HCT116 (cell line): ENCODE measurements at regions not wholly inside any gene's neighbourhood (a gene's known extent, or its start where the extent isn't known, plus 50 kb on each side); places are given as distances from the start of the nearest gene placed in this dataset.

ENCODE experiments used
- ATAC-seq: fragments of 200-7000 bp; cut with Tn5 transposase; 2 replicates; pipeline ENCODE4 v1.9.1; 2020; ENCODE audit warnings: mild to moderate bottlenecking, moderate library complexity
- BruUV-seq: library from RNA; stranded (reverse); fragments of 400-500 nt; replicated peaks from 2 replicates; lab custom pipeline; 2021; lab: Mats Ljungman, UMichigan
- CTCF ChIA-PET: fragments of 300-600 bp; sonication (Branson Sonifier 250); formaldehyde crosslinking; loops from one replicate; lab custom pipeline; 2021; ENCODE audit warnings: antibody characterized with exemption; lab: Charles Lee
- POLR2A ChIA-PET: fragments of 300-600, 350-600 bp; sonication (Branson Sonifier 250); formaldehyde crosslinking; loops from one replicate; lab custom pipeline; 2021; ENCODE audit warnings: antibody characterized with exemption; lab: Charles Lee
- RAD21 ChIA-PET, 2 experiments: fragments of 300-600 bp; sonication (Branson Sonifier 250); formaldehyde crosslinking; loops; one replicate each; lab custom pipeline; 2023; ENCODE audit warnings: low total read pairs in 2 of 2; ENCODE audit not compliant: uncharacterized antibody in 2 of 2, unreplicated experiment in 2 of 2, low non-redundant PET in 1 of 2; lab: Charles Lee
- DNase-seq: peaks from one replicate; pipeline ENCODE4 v3.0.0-alpha.2; 2010; ENCODE audit warnings: low read depth, low spot score
- H2AFZ ChIP-seq: fragments of 200-600 bp; shearing (Covaris generic), sonication (generic); 2 replicates; pipeline ENCODE4 v1.6.1; 2017; ENCODE audit warnings: low read depth, mixed run types, mixed read lengths, antibody characterized with exemption, low read length; ENCODE audit not compliant: poor library complexity, severe bottlenecking
- H3K27ac ChIP-seq: 2 replicates; pipeline ENCODE4 v1.5.1; 2012; ENCODE audit warnings: low read depth, low read length
- H3K27me3 ChIP-seq: fragments of 200-600 bp; sonication (generic); 2 replicates; pipeline ENCODE4 v1.6.1; 2016; ENCODE audit warnings: mixed run types, low read length, mixed read lengths; ENCODE audit not compliant: insufficient read depth
- H3K36me3 ChIP-seq, 2 experiments: fragments of 200-500 bp in 1 of 2; fragments of 200-600 bp in 1 of 2; sonication (Bioruptor generic) in 1 of 2; sonication (generic) in 1 of 2; 2 replicates each; pipeline versions ENCODE4 v1.5.1 to v1.6.1; 2014 to 2016; ENCODE audit warnings: low read length in 2 of 2, inconsistent platforms in 1 of 2, mixed read lengths in 1 of 2, mixed run types in 1 of 2; ENCODE audit not compliant: insufficient read depth in 2 of 2, control insufficient read depth in 1 of 2
- H3K4me1 ChIP-seq, 2 experiments: fragments of 200-600 bp in 1 of 2; sonication (generic) in 1 of 2; 2 replicates each; pipeline versions ENCODE4 v1.5.1 to v1.6.1; 2012 to 2017; ENCODE audit warnings: low read length in 2 of 2, inconsistent platforms in 1 of 2, mild to moderate bottlenecking in 1 of 2, mixed read lengths in 1 of 2, mixed run types in 1 of 2, moderate library complexity in 1 of 2; ENCODE audit not compliant: insufficient read depth in 2 of 2, control insufficient read depth in 1 of 2
- H3K4me2 ChIP-seq: fragments of 200-600 bp; sonication (generic); 2 replicates; pipeline ENCODE4 v1.6.1; 2017; ENCODE audit warnings: mixed run types, low read length, mixed read lengths
- H3K4me3 ChIP-seq, 2 experiments: fragments of 200-600 bp in 1 of 2; sonication (generic) in 1 of 2; replicated peaks in 1 of 2; 2 replicates each; pipeline ENCODE4 v1.5.1; 2011 to 2016; ENCODE audit warnings: low read length in 2 of 2, control low read depth in 1 of 2, low read depth in 1 of 2, mild to moderate bottlenecking in 1 of 2, mixed read lengths in 1 of 2, mixed run types in 1 of 2
- H3K79me2 ChIP-seq: fragments of 200-600 bp; sonication (generic); 2 replicates; pipeline ENCODE4 v1.6.1; 2017; ENCODE audit warnings: mild to moderate bottlenecking, mixed run types, low read length, moderate library complexity, mixed read lengths; ENCODE audit not compliant: insufficient read depth
- H3K9ac ChIP-seq: fragments of 200-600 bp; sonication (generic); 2 replicates; pipeline ENCODE4 v1.6.1; 2016; ENCODE audit warnings: low read length, mixed read lengths
- H3K9me2 ChIP-seq: fragments of 200-600 bp; sonication (generic), shearing (Covaris generic); 2 replicates; pipeline ENCODE4 v1.6.1; 2017; ENCODE audit warnings: mixed run types, mild to moderate bottlenecking, moderate library complexity; ENCODE audit not compliant: insufficient read depth
- H3K9me3 ChIP-seq, 2 experiments: fragments of 200-500 bp in 1 of 2; fragments of 200-600 bp in 1 of 2; sonication (Bioruptor generic) in 1 of 2; sonication (generic) in 1 of 2; 2 replicates each; pipeline ENCODE4 v1.6.1; 2014 to 2017; ENCODE audit warnings: low read length in 2 of 2, mixed read lengths in 2 of 2, inconsistent platforms in 1 of 2, low read depth in 1 of 2, mild to moderate bottlenecking in 1 of 2, mixed run types in 1 of 2, moderate library complexity in 1 of 2; ENCODE audit not compliant: control insufficient read depth in 1 of 2, insufficient read depth in 1 of 2
- H4K20me1 ChIP-seq: fragments of 200-600 bp; sonication (generic), shearing (Covaris generic); 2 replicates; pipeline ENCODE4 v1.6.1; 2017; ENCODE audit warnings: mixed run types, mild to moderate bottlenecking, moderate library complexity; ENCODE audit not compliant: insufficient read depth
- ATF3 ChIP-seq: IDR thresholded peaks from 2 replicates; pipeline ENCODE4 v1.6.1; 2012
- CEBPB ChIP-seq: IDR thresholded peaks from 2 replicates; pipeline ENCODE4 v1.6.1; 2012; ENCODE audit warnings: low read depth
- EGR1 ChIP-seq: IDR thresholded peaks from 2 replicates; pipeline ENCODE4 v1.6.1; 2012; ENCODE audit warnings: low read depth
- ELF1 ChIP-seq: IDR thresholded peaks from 2 replicates; pipeline ENCODE4 v1.6.1; 2012; ENCODE audit warnings: low read depth, borderline replicate concordance
- EZH2 ChIP-seq: fragments of 200-600 bp; sonication (generic); IDR thresholded peaks from 2 replicates; pipeline ENCODE4 v1.6.1; 2017; ENCODE audit warnings: antibody characterized with exemption, mixed run types
- FOSL1 ChIP-seq: IDR thresholded peaks from 2 replicates; pipeline ENCODE4 v1.6.1; 2012; ENCODE audit warnings: low read depth
- MAX ChIP-seq: IDR thresholded peaks from 2 replicates; pipeline ENCODE4 v1.6.1; 2012
- POLR2A ChIP-seq: IDR thresholded peaks from 2 replicates; pipeline ENCODE4 v1.7.0; 2011; ENCODE audit warnings: borderline replicate concordance; ENCODE audit not compliant: insufficient read depth, insufficient read length; ENCODE audit errors: extremely low read depth
- POLR2AphosphoS5 ChIP-seq: IDR thresholded peaks from 2 replicates; pipeline ENCODE4 v1.6.1; 2011; ENCODE audit warnings: mild to moderate bottlenecking, low read depth, low read length, moderate library complexity
- RAD21 ChIP-seq: IDR thresholded peaks from 2 replicates; pipeline ENCODE4 v1.6.1; 2012; ENCODE audit warnings: low read depth, mild to moderate bottlenecking
- REST ChIP-seq: IDR thresholded peaks from 2 replicates; pipeline ENCODE4 v1.6.1; 2012; ENCODE audit warnings: low read depth
- SIN3A ChIP-seq: IDR thresholded peaks from 2 replicates; pipeline ENCODE4 v1.6.1; 2012; ENCODE audit warnings: low read depth
- SP1 ChIP-seq: IDR thresholded peaks from 2 replicates; pipeline ENCODE4 v1.6.1; 2012; ENCODE audit warnings: low read depth
- SRF ChIP-seq: IDR thresholded peaks from 2 replicates; pipeline ENCODE4 v1.6.1; 2012; ENCODE audit warnings: low read depth
- TCF7L2 ChIP-seq: IDR thresholded peaks from 2 replicates; pipeline ENCODE4 v1.7.0; 2011; ENCODE audit warnings: borderline replicate concordance, inconsistent platforms; ENCODE audit not compliant: insufficient read depth, insufficient read length; ENCODE audit errors: extremely low read depth
- ZBTB33 ChIP-seq: IDR thresholded peaks from 2 replicates; pipeline ENCODE4 v1.6.1; 2011; ENCODE audit warnings: mild to moderate bottlenecking, low read length, moderate library complexity; ENCODE audit not compliant: insufficient replicate concordance; ENCODE audit errors: extremely low read depth
- ZNF274 ChIP-seq: fragments of 200-500 bp; sonication (Bioruptor generic); IDR thresholded peaks from 2 replicates; pipeline ENCODE4 v1.6.1; 2014; ENCODE audit warnings: mild to moderate bottlenecking, low read depth, low read length, inconsistent platforms
- intact Hi-C: fragments of 100-400 bp; cut with micrococcal nuclease; formaldehyde crosslinking; loops from 2 replicates; pipeline ENCODE4 v1.10.0; 2022

GRCh38 chr1:83110156-83110555 lies 888.8 kb downstream of the TTLL7 start:
- RAD21 ChIA-PET: no interaction called here
- Histone ChIP-seq H3K4me2 (no peak overlapping the region), H2AFZ (no peak overlapping the region)
- no peak for TF ChIP-seq MAX
- no peak for TF ChIP-seq REST
- no peak for TF ChIP-seq TCF7L2
- no peak for TF ChIP-seq ZNF274
- TF ChIP-seq SRF: no peak
- TF ChIP-seq EZH2: no peak
- no peak for TF ChIP-seq SP1
- TF ChIP-seq FOSL1: no peak
- no peak for TF ChIP-seq POLR2A
- no peak for TF ChIP-seq EGR1
- TF ChIP-seq POLR2AphosphoS5: no peak
- TF ChIP-seq ELF1: no peak
- TF ChIP-seq ZBTB33: no peak
- TF ChIP-seq CEBPB: no peak
- no peak for TF ChIP-seq RAD21
- TF ChIP-seq ATF3: no peak
- no peak for TF ChIP-seq SIN3A
- TF ChIP-seq, all 23 proteins: peak for 0
- Histone ChIP-seq H3K27me3 (no peaks in the 10 kb centered on the region), H3K9me2 (no peaks in the 10 kb centered on the region), H3K79me2 (no peaks in the 10 kb centered on the region), H3K36me3 (no peaks in the 10 kb centered on the region), H4K20me1 (no peaks in the 10 kb centered on the region), H3K9ac (no peak overlapping the region), H3K4me3 (no peak overlapping the region), H3K27ac (no peak overlapping the region), H3K4me1 (no peaks in the 10 kb centered on the region), H3K9me3 (no peaks in the 10 kb centered on the region; a peak in 1 of 4 replicates)
- CTCF ChIA-PET: no interaction called here
- ATAC-seq (no peak), DNase-seq (no peak)
- intact Hi-C loops: no loop called here
- POLR2A ChIA-PET: no interaction called here
- no TSS peak for BruUV-seq
